Activated CD8-positive, alpha-beta T cell treated with anti-CD3 and anti-CD28 coated beads for 36 hours (primary cell): ENCODE measurements at regions not wholly inside any gene's neighbourhood (a gene's known extent, or its start where the extent isn't known, plus 50 kb on each side); places are given as distances from the start of the nearest gene placed in this dataset.

Experiments used
- ATAC-seq: fragments of 200-7000 bp; cut with Tn5 transposase; one replicate; pipeline ENCODE4 v1.10.0; 2021; ENCODE audit warnings: mild to moderate bottlenecking, moderate library complexity
- CTCF ChIA-PET: fragments of 350-600 bp; sonication (Branson Sonifier 250); formaldehyde crosslinking; loops from one replicate; lab custom pipeline; 2021; ENCODE audit warnings: antibody characterized with exemption; lab: Charles Lee
- POLR2A ChIA-PET: fragments of 350-600 bp; sonication (Branson Sonifier 250); formaldehyde crosslinking; loops from one replicate; lab custom pipeline; 2021; ENCODE audit warnings: antibody characterized with exemption; lab: Charles Lee
- DNase-seq: peaks from one replicate; pipeline ENCODE4 v3.0.0-alpha.2; 2020
- H3K27ac Mint-ChIP-seq: one replicate; pipeline ENCODE4 v1.8.0; 2021; ENCODE audit warnings: mild to moderate bottlenecking, mixed read lengths
- H3K27me3 Mint-ChIP-seq: one replicate; pipeline ENCODE4 v1.8.0; 2021; ENCODE audit warnings: mixed read lengths
- H3K36me3 Mint-ChIP-seq: one replicate; pipeline ENCODE4 v1.8.0; 2021; ENCODE audit warnings: low read depth, mixed read lengths
- H3K4me1 Mint-ChIP-seq: one replicate; pipeline ENCODE4 v1.8.0; 2021; ENCODE audit warnings: low read depth, mixed read lengths
- H3K4me3 Mint-ChIP-seq: one replicate; pipeline ENCODE4 v1.8.0; 2021; ENCODE audit warnings: mild to moderate bottlenecking, moderate library complexity, mixed read lengths
- H3K9me3 Mint-ChIP-seq: one replicate; pipeline ENCODE4 v1.8.0; 2021; ENCODE audit warnings: mixed read lengths
- intact Hi-C: fragments of 100-400 bp; cut with micrococcal nuclease; formaldehyde crosslinking; loops from one replicate; pipeline ENCODE4 v1.10.0; 2022
- TF ChIP-seq, protein P1 (sequence below): fragments of 200-600 bp; IDR thresholded peaks from one replicate; pipeline ENCODE4 v1.8.0; 2022; ENCODE audit warnings: antibody characterized with exemption, mild to moderate bottlenecking

DNA sequence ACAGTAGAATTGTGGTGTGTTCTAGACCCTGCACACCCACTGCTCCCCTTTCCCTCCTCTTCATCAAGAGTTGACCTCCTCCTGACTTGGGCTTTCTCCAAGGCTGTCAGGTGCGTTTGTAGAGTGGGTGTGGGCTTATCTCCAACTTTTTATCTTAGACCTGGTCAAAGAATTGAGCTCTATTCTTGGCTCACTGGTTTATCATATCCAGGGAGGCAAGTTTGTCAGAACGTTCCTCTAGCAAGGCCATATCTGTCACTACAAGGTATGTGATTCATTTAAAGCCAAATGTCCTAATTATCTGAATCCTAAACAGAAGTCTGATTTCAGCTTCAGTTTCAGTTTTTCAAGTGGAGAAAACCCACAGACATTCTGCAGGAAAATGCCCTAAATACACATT is 117.1 kb upstream of the MGAT5 start:
- H3K4me1 Mint-ChIP-seq, result peaks cover 83% of the 10 kb centered on the region
- TF ChIP-seq, protein P1, sequence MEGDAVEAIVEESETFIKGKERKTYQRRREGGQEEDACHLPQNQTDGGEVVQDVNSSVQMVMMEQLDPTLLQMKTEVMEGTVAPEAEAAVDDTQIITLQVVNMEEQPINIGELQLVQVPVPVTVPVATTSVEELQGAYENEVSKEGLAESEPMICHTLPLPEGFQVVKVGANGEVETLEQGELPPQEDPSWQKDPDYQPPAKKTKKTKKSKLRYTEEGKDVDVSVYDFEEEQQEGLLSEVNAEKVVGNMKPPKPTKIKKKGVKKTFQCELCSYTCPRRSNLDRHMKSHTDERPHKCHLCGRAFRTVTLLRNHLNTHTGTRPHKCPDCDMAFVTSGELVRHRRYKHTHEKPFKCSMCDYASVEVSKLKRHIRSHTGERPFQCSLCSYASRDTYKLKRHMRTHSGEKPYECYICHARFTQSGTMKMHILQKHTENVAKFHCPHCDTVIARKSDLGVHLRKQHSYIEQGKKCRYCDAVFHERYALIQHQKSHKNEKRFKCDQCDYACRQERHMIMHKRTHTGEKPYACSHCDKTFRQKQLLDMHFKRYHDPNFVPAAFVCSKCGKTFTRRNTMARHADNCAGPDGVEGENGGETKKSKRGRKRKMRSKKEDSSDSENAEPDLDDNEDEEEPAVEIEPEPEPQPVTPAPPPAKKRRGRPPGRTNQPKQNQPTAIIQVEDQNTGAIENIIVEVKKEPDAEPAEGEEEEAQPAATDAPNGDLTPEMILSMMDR, result no peak
- ChIA-PET CTCF (interaction anchor here (0.8 to 1.4 kb wide), 5 partner anchors 10 to 109 kb away, joined by 3 to 5 read pairs (median 3); no protein-coding TSS in a partner anchor), POLR2A (interaction anchor here (1.2 kb wide), 1 partner anchor 13 kb away, joined by 3 read pairs; no protein-coding TSS in a partner anchor)
- no peaks in the 10 kb centered on the region for H3K9me3 Mint-ChIP-seq
- H3K4me3 Mint-ChIP-seq, result no peak overlapping the region
- H3K36me3 Mint-ChIP-seq, result peaks cover 19% of the 10 kb centered on the region
- H3K27ac Mint-ChIP-seq, result peak overlapping the region; percentile 77
- intact Hi-C loops, result no loop called here
- peak; percentile 18 for ATAC-seq
- H3K27me3 Mint-ChIP-seq, result no peaks in the 10 kb centered on the region
- no peak for DNase-seq

DNA sequence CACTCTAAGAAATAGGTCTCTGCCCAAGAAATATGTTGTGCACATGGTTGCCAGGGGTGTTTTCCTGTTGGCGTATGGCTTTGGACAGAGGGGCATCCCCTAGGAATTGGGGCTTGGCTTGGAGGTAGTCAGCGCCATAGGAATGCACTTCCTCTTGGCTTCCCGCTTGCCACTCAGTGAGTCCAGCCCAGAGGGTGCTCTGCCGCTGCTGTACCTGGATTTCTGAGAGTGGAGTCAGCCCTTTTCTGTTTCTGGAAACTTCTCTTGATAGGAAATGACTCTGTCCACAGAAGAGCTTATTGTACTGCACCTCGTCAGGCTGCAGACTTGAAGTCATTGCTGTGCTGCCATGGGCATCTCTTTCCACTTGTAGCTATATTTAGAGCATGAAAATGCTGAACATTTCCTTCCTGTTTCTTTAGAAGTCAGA is 116.7 kb upstream of the MGAT5 start:
- H3K4me3 Mint-ChIP-seq, result no peak overlapping the region
- peaks cover 15% of the 10 kb centered on the region for H3K36me3 Mint-ChIP-seq
- H3K4me1 Mint-ChIP-seq, result peaks cover 83% of the 10 kb centered on the region
- peak overlapping the region; percentile 77 for H3K27ac Mint-ChIP-seq
- DNase-seq (peak; percentile 25), ATAC-seq (peak; percentile 68)
- CTCF ChIA-PET, result interaction anchor here (1.1 to 1.4 kb wide), 4 partner anchors 10 to 109 kb away, joined by 3 to 5 read pairs (median 3); no protein-coding TSS in a partner anchor
- POLR2A ChIA-PET, result interaction anchor here (0.6 to 1.2 kb wide), 2 partner anchors 12 to 75 kb away, joined by 3 read pairs; no protein-coding TSS in a partner anchor
- H3K9me3 Mint-ChIP-seq, result no peaks in the 10 kb centered on the region
- intact Hi-C loops, result no loop called here
- no peaks in the 10 kb centered on the region for H3K27me3 Mint-ChIP-seq
- TF ChIP-seq, protein P1, result no peak

DNA sequence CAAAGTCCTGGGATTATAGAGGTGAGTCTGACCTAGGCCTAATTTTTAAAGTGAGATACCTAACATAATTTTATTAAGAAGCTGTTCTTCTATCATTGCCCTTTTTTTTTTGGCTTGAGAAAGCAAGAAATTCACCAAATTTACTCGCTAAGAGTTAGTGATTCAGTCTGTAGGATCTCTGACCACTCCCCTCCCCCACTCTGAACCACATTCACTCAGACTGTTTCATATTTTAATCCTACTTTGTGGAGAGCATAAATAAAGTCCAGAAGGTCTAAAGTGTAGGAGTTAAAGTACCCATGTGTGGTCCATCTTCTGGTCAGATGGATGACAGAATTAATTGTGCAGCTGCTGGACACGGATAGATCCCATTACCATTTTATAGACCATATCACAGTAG is 115.8 kb upstream of the MGAT5 start:
- POLR2A ChIA-PET, result no interaction called here
- Mint-ChIP-seq H3K27me3 (no peaks in the 10 kb centered on the region), H3K36me3 (peaks cover 16% of the 10 kb centered on the region), H3K27ac (no peak overlapping the region), H3K9me3 (no peaks in the 10 kb centered on the region), H3K4me3 (no peak overlapping the region), H3K4me1 (peaks cover 86% of the 10 kb centered on the region)
- ATAC-seq (no peak), DNase-seq (no peak)
- CTCF ChIA-PET, result interaction anchor here (0.7 kb wide), 1 partner anchor 20 kb away, joined by 3 read pairs; no protein-coding TSS in a partner anchor
- intact Hi-C loops, result no loop called here
- TF ChIP-seq, protein P1, result no peak

DNA sequence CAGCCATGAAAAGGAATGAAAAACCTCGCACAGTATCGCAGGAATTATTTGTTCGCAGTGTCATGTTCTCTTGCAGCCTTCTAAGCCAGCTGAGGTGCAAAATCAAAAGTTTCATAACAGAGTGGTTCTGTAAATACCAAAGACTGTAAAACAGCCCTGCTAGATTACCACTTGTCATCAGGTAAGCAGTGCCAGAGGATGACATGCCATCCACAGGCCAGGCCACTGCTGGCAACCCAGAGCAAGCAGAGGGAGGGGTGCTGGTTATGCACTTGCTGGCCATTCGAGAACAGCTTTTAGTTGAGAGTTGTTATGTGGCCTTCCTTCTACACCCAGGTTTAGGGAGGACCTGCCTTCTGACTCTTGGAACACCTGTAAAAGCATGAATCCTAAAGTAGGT is 114.3 kb upstream of the MGAT5 start:
- ATAC-seq (no peak), DNase-seq (no peak)
- Mint-ChIP-seq H3K36me3 (peaks cover 16% of the 10 kb centered on the region), H3K27ac (no peak overlapping the region), H3K9me3 (no peaks in the 10 kb centered on the region), H3K4me3 (no peak overlapping the region), H3K27me3 (no peaks in the 10 kb centered on the region), H3K4me1 (peaks cover 81% of the 10 kb centered on the region)
- TF ChIP-seq, protein P1, result no peak
- POLR2A ChIA-PET, result no interaction called here
- intact Hi-C loops, result no loop called here
- CTCF ChIA-PET, result no interaction called here

DNA sequence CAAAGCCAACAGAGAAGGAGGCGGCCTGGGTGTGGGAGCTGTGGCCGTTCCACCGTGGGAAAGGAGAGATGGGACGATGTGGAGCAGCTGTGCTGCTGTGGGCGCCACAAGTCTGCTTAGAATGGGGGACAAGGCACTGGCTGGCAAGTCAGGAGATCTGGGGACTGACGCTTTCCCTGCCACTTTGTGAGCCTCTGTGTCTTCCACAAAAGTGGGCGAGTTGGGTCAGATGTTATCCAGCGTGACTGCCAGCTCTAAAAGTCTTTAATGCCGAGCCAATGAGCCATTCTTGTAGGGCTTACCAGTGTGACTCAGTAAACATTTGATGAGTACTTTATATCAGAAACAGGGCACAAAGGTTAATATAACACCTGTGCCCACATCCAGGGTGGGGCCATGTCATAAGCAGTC is 113.6 kb upstream of the MGAT5 start:
- no peak for DNase-seq
- no peaks in the 10 kb centered on the region for H3K27me3 Mint-ChIP-seq
- no peak overlapping the region for H3K27ac Mint-ChIP-seq
- H3K4me3 Mint-ChIP-seq, result no peak overlapping the region
- H3K9me3 Mint-ChIP-seq, result no peaks in the 10 kb centered on the region
- TF ChIP-seq, protein P1, result no peak
- peaks cover 81% of the 10 kb centered on the region for H3K4me1 Mint-ChIP-seq
- ChIA-PET POLR2A (interaction anchor here (0.8 to 1.0 kb wide), 2 partner anchors 13 to 17 kb away, joined by 3 to 4 read pairs; no protein-coding TSS in a partner anchor), CTCF (interaction anchor here (0.8 to 1.2 kb wide), 3 partner anchors 9 to 24 kb away, joined by 3 read pairs; no protein-coding TSS in a partner anchor)
- intact Hi-C loops, result no loop called here
- peaks cover 16% of the 10 kb centered on the region for H3K36me3 Mint-ChIP-seq
- ATAC-seq, result no peak
